ENCODE measurements at regions not wholly inside any gene's neighbourhood (a gene's known extent, or its start where the extent isn't known, plus 50 kb on each side); places are given as distances from the start of the nearest gene placed in this dataset.
"Not testable (repeated sequence)": the region's sequence is repeated elsewhere in the genome, so short reads cannot be mapped to it uniquely, and the experiment has no call there.

DNA sequence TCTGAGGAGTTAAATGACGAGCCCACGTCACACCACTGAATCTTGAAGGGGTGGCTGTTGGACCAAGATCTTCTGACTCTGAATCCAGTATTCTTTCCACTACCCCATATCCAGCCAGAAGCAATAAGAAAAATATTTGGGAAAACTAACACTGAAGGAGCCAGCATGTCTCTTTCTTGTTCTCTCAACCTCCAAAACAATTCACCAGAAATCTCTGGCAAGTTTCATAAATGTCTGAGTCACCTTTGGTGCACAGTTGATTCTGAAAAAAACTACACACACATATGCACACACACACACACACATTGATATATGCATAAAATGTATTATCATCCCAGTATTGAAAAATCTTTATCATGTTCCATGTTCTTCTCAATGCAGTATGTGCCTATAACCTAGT is 104.3 kb upstream of the BLID start:
- no peak for DNase-seq

DNA sequence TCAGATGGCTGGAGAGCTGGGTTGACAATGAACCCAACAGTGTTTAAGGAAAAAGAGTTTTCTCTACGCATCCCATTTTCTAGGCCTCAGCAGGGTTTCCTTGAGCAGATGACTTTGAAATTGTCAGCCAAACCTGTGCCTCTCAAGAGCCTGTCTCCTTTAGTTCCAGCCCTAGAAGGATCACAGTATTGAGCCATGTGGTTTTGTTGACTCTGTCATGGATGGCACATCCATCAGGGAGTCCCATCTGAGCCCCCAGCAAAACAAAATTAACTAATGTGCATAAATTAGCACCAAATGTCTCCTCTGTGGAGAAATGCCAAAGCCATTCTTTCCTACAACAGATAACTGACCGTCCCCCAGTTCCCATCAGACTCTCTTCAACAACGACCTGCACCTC is 103.8 kb upstream of the BLID start:
- no peak for DNase-seq

DNA sequence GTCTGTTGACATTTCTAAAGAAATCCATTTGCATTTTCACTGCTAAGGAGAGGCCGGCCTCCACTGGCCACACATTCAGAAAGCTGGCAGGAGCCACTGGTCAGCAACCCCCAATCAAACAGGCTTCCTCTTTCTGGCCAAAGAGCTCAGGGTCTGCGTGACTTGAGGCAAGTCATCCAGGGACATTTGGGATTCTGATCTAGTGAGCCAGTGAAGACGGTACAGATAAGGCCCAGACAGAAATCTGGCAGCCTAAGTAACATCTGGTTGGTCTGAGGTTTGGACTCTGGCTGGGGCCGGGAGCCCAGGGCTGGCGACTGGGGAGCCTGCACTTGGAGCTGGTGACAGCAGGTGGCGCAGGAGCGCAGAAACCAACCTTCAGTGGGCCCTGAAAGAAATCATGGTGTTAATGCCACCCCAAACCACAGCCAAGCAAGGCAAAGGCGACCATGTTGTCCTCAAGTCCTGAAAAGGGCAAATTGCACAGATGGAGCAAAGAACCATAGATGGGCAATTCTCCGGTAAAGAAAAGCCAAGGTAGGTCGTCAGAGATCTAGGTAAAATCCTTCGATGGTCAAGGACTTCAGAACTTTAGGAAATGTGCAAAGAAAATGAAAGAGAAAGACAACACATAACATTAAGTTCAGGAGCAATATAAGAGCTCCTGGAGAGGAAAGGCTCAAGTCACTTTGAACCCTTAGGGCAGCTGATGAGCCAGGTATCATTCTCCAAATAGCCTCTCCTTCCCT is 99.4 kb upstream of the BLID start:
- peak; percentile 31 to 48 for DNase-seq

DNA sequence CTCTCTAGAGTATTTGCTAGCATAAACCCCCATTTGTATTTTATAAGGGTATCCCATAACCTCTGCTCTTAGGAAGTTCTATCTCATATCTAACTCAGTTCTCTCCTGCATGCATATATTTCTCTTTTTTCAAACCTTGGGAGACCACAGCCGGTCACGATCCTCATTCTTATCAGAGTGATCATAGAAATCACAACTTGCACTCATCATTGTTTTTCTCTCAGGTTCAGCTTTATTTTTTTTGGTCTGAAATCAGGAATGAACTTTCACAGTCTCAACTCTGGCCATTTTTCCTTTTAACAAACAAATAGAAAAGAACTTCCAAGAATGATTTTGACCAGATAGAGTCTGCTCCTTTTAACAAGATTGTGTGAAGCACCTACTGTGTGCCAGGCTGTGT is 98.6 kb upstream of the BLID start:
- no peak for DNase-seq

DNA sequence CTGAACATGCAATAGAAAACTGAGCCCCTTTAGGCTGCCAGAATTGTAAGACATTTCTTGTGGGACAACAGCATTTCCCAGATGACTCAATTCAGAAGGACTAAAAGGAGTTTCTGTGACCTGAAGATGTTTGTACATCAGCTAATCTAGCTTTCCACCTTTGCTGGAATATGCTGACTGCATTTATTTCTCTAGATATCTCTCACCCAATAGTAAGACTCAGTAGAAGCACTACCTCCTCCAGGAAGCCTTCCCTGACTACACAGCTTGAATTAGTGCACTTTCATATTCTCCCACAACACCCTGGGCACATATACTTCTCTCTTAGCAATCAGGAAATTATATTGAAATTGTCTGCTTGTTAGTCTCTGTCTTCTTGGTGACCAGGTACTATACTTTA is 98.1 kb upstream of the BLID start:
- DNase-seq = no peak

DNA sequence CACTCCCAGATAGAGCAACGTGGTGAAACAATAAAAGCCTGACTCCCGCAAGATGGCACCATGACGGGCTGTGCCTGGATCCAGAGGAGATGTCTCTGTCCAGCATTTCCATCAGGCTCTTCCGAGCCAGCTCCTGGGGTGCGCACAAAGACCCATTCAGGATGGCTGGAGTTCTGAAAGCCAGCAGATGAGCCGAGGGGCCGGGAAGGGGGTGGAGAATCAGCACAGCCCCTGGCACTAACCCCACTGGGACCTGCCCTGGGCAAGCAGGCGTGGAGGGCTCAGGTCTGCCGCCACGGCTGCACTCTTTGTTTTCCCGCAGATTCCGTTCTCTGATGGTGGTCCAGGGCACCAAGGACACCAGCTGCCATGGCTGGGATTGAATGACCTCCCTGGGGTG is 97.2 kb upstream of the BLID start:
- no peak for DNase-seq

DNA sequence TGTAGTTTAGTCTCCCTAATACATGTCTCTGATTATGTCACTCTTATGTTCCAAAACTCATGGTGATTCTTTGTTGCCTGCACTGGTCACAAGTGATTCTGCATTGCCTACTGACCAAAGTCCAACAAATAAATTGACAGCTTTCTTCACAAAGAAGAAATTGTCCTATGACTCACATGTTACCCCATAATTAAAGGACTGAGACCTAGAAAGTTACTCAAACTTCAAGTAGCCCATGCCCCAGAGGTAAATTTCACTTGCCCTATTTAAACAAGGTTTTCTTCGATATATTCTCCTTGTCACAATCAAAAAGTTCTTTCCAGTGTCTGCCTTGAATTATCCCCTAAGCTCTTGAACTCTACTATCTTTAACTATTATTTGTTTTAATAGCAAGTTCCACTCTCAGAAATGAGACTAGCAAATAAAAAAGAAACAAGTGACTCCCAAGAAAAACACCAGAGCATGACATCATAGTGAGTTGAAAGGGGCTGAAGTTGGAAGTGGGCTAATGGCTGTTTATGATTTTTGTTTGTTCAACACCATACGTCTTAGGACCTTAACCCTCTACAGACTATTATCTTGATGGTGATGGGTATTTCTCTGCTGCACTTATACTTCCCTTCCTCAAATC is 94.5 kb upstream of the BLID start:
- no peak for DNase-seq

DNA sequence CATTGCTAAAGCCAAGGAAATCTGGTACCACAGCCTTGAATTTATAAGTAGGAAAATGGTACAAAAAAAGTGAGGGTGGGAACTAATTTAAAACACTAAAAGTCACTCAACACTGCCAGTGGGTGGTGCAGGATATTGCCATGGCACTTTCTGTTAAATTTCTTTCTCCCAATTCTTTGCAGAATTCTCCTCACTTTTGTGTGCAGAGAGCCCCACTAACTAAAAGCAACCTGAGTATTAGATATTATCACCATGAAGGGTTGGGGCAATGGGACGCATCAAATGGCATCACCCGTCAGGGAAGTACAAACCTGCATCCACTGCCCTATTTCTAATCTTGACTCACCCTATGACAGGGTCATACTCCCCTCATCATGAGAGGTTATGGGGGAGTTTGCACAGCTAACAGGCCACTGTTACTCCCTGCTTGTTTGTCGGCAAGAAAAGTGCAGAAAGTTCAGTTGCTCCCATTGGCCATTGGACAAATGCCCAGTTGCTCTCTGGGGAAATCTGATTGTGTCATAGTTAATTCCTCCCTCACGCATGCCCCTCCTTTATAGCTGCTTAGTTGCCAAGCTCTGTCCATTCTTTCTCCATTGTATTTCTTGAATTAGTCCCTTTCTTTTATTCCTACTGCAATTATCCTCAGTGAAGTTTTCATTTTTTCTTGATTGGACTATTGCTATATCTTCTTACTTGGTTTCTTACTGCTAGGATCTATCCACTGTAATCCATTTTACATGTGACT is 93.8 kb upstream of the BLID start:
- DNase-seq = no peak

DNA sequence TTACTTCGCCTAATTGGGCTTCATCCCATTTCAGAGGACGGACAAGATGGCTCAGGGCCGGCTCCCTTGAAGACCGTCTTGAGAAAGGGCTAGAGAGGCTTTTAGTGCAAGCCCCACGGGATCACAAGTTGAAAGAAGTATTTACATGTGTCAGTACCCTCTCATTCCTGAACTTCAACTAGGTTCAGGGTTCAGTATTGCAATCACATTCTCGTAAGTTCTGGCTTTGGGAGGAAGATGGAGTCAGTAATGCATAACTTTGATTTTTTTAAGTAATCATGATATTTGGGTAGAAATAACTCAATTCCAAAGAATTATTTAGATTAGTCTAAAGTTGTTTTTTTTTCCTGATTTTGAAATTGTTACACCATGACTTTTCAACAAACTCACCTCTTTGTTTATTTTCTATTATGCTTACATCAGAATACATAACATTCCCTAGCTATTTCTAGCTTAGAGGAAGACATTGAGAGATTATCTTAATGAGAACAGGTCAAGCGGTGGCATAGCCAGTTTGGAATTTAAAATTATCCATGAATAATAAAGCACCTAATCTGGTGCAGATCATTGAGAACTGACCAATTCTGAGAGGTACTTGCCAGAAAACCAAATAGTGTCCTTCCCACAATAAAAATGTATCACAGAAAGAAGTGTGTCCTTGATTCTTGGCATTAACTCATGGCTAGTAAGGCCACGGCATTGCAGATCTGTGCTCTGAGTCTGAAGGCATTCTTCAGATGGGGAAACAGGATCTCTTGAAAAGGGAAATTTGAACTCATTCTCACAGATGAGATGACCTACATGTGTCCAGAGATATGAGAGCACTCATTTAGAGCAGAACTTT is 92.1 kb upstream of the BLID start:
- DNase-seq = no peak

DNA sequence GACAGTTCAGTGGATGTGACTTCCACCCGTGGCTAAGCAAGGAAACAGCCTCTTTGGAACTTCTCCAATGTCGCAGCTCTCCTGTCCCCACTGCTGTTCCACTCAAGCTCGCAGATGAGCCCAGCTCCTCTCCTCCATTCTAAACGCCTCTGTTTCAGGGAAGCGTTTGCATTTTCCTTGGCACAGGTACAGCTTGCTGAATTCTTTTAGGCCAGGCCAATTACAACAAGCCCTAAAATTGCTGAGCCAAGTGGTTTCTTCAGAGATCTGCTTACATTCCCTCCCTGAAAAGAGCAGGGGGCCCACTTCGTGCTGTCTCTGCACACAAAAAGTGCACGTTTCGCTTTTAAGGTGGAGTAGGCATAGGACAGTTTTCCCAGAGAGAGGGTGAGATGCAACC is 91.5 kb upstream of the BLID start:
- no peak for DNase-seq

DNA sequence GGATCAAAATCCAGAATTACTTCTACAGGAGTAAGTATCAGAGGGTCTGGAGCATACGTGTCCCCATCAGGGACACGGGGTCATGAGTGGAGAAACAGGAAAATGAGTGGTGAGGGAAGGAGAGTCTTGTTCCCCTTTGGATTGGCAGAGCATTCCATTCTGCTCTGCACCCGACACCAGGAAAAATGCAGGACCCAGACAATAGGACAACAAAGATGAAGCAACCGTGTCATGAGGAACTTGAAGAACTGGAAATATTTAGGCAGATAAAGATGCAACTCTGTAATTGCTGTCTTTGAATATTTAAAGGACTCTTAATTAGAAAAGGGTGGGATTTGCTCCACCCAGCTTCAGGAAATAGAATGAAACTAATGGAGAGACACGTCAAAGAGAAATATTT is 89.0 kb upstream of the BLID start:
- no peak for DNase-seq

DNA sequence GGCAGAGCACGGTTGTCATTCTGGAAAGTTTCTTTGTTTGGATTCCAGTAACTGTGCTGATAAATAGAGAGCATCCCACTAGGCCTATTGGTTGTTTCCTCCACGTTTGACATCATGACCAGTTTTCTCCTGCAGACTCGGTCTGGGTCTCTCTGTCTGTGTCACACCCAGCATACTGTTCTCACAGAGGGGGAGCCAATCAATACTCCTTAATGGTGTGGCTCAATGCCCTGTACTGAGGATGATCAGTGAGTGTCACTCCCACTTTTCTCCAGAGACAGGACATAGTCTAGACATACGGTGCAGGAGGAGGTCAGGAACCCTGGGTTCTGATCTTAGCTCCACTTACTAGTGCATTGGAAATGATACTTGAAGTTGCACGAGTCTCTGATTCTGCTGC is 88.2 kb upstream of the BLID start:
- no peak for DNase-seq

DNA sequence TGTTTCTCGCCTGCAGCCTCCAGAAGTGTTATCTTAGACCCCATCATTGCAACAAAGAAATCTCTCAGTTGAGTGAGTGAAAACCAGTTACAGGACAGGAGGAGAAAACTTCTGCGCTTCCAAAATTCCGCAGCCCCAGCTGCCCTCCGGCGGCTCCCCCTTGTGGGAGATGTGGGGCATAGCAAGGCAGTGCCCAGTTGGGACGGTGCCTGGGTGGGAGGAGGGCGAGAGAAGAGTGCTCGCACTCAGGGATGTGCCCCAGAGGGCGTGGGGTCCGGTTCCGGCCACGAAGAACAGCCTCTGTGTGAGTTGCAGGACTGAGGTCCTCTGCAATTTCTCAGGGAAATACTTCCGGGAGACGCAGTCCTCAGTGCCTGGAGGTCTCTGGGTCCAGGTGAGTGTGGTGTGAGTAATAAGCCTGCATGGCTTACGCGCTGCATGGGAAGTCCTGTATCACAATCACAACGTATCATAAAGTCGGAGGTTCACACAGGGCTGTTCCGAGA is 87.0 kb upstream of the BLID start:
- peak; percentile 42 to 57 for DNase-seq

DNA sequence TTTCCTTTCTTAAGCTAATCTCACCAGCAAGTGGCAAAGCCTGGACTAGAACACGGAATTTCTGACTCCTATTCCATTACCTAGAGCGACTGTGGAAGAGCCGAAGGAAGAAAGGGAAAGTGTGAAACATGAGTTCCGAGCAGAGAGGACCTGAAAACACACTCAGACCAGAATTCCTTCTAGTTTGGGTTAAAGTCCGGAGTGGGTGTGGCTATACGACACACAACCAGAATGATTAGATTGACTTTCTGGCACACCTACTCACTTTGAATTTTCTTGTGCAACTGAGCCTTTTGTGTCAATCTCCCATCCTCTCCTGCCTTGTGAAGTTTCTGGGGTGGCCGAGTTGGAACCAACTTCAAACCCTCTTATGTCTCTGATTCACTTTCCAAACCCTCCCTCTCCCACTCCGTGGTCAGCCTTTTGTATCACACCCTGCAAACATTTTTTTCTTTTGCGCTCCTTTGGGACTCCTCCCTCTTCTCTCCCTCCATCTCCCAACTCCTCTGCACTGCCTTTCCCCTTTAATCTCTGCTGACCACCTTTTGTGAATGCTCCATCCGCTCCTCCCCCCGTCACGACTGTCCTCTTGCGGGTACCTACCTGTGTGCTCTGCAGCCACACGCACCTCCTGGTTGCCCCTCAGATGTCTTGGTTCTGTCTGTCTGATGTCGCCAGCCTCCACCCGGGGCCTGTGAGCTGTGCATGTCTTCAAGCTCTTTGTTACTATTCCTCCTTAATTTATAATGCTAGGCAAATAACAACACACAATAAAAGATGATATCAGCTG is 86.3 kb upstream of the BLID start:
- no peak for DNase-seq

DNA sequence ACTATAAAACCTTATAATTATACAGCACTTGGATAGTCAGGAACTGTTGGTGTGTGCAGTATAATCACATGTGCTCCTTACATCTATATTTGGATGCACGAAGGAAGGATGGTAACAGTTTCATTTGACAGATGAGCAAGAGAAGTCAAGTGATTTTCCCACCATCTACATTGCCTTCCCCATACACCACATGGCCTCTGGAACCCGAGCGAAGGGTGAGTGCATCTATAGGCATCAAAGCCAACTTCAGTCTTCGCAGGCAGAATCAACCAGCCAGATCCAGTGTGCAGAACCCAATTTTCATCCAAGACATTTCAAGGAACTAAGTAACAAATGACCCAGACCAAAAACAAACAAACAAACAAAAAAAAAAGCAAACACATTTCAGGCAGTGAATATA is 85.1 kb upstream of the BLID start:
- no peak for DNase-seq

DNA sequence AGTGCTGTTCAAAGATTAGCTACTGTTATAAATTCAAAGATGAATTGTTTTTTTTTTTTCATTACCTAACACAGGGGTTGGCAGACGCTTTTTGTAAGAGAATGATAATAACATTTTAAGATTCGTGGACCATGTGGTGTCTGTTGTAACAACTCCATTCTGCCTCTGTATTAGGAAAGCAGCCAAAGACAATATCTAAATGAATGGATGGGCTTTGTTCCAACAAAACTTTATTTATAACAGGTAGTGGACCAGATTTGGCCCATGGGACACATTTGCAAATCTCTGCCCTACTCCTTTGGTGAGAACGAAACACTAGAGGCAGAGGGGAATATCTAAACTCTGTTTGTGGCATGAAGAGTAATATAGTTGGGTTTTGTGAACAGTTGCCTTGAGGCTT is 83.6 kb upstream of the BLID start:
- DNase-seq = no peak

DNA sequence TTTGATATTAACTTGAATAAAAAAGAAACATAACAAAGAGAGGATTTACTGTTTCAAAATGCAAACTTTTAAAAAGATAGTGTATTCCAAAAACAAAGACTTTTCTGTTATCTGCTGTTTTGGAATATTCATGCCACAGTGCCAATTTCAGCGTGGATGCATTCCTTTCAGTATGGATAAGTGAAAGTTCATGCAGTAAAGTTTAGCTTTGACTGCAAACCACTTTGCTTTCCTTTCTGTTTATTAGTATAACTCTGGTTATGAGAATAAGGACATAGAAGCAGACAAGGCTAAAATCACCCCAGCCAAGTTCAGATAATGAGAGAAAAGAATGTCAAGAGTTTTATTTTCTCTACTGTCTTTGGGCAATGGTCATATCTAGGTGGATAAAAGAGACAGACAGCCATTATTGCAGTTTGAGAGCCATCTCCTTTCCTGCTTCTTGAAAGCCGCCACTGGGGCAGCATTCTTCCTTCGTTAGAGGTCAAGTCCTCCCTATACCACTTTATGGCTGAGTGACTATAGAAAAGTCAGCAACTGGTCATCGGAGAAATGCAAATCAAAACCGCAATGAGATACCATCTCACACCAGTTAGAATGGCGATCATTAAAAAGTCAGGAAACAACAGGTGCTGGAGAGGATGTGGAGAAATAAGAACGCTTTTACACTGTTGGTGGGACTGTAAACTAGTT is 82.4 kb upstream of the BLID start:
- no peak for DNase-seq

DNA sequence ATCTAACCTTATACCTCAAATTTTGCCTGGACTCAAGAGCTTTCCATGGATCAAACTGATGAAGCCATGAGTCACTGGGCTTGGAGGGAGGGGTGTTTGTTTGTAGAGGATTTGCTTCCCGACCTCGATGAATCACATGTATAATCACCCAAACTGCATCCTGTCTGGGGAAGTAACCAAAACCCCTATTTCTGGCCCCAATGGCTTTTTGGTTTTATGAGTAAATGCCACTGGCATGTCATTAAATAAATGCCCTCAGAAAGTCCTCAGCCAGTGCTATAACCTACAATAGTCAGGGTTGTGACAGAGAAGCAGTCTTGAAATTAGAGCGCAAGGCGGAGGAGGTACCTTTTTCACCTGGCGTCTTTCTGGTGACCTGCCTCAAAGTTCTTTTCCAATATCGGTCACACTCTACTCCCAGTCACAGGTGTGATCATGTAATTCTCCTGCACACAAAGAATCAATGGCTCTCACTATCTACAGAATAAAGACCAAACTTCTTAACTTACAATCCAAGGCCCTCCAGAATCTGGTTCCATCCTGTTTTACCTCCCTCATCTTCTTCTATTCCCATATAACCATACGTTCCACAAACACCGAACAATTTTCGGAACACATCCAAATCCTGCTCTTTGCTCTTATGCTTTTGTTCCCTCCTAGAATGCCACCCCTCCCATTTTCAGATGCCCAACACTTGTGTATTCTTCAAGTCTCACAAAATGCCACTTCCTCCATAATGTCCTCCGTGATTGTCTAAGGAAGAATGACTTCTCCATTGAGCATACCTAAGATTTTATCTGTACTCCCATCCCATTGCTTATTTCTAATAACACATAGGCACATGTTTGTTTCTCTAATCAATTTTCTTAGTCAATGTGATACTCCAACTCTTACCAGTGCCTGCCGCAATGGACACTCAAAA is 81.3 kb upstream of the BLID start:
- DNase-seq = no peak

DNA sequence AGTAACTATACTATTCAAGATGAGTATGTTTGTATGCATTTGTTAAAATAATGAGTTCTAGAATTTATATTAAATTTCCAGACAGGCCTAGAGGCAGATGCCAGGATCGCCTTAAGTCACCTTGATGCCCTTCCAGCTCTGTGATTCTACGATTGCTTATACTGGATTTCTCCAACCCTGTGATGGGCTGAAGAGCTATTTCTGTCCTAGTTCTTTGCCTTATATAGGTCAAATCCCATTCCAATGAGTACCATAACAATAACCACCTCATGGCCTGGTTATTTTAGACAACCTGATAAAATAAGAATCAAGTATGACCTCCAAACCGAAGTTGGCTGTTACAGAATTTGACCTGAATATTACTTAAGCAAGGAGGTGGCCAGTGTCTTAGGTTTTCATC is 79.8 kb upstream of the BLID start:
- DNase-seq = no peak

DNA sequence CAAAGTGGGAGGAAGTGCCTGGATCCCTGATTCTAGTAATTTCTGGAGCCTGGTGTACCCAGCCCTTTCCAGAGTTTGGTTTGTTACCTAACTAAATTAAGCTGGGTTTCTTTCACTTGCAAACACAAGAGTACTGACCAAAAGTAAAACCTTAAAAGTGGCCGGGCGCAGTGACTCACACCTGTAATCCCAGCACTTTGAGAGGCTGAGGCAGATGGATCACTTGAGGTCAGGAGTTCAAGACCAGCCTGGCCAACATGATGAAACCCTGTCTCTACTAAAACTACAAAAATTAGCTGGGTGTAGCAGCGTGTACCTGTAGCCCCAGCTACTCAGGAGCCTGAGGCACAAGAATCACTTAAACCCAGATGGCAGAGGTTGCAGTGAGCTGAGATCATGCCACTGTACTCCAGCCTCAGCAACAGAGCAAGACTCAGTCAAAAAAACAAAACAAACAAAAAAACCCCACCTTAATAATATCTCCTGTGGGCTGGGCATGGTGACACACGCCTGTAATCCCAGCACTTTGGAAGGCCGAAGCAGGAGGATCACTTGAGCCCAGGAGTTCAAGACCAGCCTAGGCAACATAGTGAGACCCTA is 78.0 kb upstream of the BLID start:
- not testable (repeated sequence) for DNase-seq

Data from Kasumi-1 (cell line).